AG04449 (cell line): ENCODE measurements at regions not wholly inside any gene's neighbourhood (a gene's known extent, or its start where the extent isn't known, plus 50 kb on each side); places are given as distances from the start of the nearest gene placed in this dataset.
"Not testable (repeated sequence)": the region's sequence is repeated elsewhere in the genome, so short reads cannot be mapped to it uniquely, and the experiment has no call there.

Experiments used
- CTCF ChIA-PET: fragments of 350-600 bp; formaldehyde crosslinking; extraction: SDS; loops from one replicate; lab custom pipeline; 2021; ENCODE audit warnings: antibody characterized with exemption; lab: Yijun Ruan, JAX
- POLR2A ChIA-PET: fragments of 400-600, 350-600 bp; formaldehyde crosslinking; extraction: SDS; loops from one replicate; lab custom pipeline; 2020; ENCODE audit warnings: antibody characterized with exemption, inconsistent platforms; lab: Yijun Ruan, JAX
- DNase-seq: peaks from one replicate; pipeline ENCODE4 v3.0.0-alpha.2; 2010; ENCODE audit warnings: low read depth, low spot score
- H3K4me3 ChIP-seq: 2 replicates; pipeline ENCODE4 v1.5.1; 2011; ENCODE audit warnings: low read depth, mild to moderate bottlenecking, control low read depth, low read length
- TF ChIP-seq, protein P1 (sequence below): IDR thresholded peaks from one replicate; pipeline ENCODE4 v1.5.1; 2011; ENCODE audit warnings: mild to moderate bottlenecking, moderate library complexity, low read length, control low read depth, inconsistent platforms; ENCODE audit not compliant: insufficient read depth; ENCODE audit errors: missing control alignments

DNA sequence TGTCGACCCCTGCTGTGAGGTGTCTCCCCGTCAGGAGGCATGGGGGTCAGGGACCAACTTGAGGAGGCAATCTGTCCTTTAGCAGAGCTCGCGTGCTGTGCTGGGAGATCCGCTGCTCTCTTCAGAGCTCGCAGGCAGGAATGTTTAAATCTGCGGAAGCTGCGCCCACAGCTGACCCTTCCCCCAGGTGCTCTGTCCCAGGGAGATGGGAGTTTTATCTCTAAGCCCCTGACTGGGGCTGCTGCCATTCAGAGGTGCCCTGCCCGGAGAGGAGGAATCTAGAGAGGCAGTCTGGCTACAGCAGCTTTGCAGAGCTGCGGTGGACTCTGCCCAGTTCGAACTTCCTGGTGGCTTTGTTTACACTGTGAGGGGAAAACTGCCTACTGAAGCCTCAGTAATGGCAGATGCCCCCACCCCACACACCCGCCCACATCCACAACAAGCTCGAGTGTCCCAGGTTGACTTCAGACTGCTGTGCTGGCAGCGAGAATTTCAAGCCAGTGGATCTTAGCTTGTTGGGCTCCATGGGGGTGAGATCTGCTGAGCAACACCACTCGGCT, 133.1 kb downstream of the CENPC start:
- POLR2A ChIA-PET, H3K4me3 ChIP-seq, DNase-seq: not testable (repeated sequence)
- CTCF ChIA-PET, result interaction anchor here (0.9 kb wide), 1 partner anchor 19 kb away, joined by 5 read pairs; no protein-coding TSS in a partner anchor

DNA sequence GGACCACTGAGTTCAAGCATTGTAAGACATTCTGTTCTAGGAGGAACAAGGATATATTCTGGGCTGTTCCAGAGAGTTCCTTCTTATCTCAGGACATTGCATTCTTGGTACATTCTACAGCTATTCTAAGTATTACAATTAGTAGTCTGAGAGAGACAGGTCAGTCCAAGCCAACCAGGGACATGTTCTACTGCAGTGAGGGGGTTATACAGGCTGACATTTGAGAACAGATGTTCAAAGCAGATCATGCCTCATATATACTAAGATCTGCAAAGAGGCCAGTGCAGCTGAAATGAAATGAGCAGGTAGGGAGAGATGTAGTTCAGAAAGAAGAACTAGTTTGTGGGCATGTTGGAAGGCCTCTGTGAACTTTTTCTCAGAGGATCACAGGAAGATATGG, 142.0 kb downstream of the CENPC start:
- no peak overlapping the region for H3K4me3 ChIP-seq
- CTCF ChIA-PET, result interaction anchor here (1.4 kb wide), 1 partner anchor 10 kb away, joined by 4 read pairs; no protein-coding TSS in a partner anchor
- TF ChIP-seq, protein P1, sequence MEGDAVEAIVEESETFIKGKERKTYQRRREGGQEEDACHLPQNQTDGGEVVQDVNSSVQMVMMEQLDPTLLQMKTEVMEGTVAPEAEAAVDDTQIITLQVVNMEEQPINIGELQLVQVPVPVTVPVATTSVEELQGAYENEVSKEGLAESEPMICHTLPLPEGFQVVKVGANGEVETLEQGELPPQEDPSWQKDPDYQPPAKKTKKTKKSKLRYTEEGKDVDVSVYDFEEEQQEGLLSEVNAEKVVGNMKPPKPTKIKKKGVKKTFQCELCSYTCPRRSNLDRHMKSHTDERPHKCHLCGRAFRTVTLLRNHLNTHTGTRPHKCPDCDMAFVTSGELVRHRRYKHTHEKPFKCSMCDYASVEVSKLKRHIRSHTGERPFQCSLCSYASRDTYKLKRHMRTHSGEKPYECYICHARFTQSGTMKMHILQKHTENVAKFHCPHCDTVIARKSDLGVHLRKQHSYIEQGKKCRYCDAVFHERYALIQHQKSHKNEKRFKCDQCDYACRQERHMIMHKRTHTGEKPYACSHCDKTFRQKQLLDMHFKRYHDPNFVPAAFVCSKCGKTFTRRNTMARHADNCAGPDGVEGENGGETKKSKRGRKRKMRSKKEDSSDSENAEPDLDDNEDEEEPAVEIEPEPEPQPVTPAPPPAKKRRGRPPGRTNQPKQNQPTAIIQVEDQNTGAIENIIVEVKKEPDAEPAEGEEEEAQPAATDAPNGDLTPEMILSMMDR, result no peak
- POLR2A ChIA-PET, result no interaction called here
- DNase-seq, result no peak

DNA sequence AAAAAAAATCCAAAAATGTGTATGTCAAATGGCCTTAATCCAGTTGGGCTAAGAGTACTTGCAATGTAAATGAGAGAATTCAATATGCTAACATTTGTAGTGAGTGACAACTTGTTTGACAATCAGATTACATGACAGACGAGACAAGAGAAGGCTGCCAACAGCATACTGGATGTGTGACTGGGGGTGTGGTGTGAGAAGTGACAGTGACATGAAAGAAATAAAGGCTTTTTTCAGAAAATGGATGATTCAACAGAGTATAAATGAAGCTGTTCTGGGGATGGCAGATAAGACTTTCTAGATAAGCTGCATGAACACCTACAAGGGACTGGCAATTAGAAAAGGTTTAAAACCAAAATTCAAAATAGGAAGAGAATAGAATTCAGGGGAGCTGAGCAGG, 143.4 kb downstream of the CENPC start:
- H3K4me3 ChIP-seq, result no peak overlapping the region
- ChIA-PET CTCF (interaction anchor here (0.8 to 1.4 kb wide), 2 partner anchors 9 to 12 kb away, joined by 3 to 4 read pairs; no protein-coding TSS in a partner anchor), POLR2A (no interaction called here)
- TF ChIP-seq, protein P1, result no peak
- DNase-seq, result no peak

DNA sequence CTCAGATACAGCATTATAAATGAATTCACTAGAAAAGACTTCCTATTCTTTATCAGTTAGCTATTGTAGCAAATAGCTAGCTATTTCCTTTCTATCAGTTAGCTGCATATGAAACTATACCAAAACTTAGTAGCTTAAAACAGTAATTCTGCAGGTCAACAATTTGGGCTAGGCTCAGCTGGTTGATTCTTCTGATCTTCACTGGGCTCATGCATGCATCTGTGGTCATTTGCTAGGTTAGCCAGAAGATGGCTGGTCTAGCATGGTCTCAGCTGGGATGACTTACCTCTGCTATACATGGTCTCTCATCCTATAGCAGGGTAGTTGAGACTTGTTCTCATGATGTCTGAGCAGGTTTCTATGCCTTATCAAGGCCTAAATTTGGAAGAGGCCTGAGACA, 147.4 kb downstream of the CENPC start:
- TF ChIP-seq, protein P1, result no peak
- ChIA-PET POLR2A (no interaction called here), CTCF (no interaction called here)
- H3K4me3 ChIP-seq, result no peak overlapping the region
- no peak for DNase-seq

- DNase-seq, result no peak
- H3K4me3 ChIP-seq, result no peak overlapping the region
- TF ChIP-seq, protein P1, result no peak
- CTCF ChIA-PET, result interaction anchor here (0.6 to 1.1 kb wide), 2 partner anchors 70 to 779 kb away, joined by 3 read pairs; no protein-coding TSS in a partner anchor
- POLR2A ChIA-PET, result no interaction called here
Observed at GRCh38 chr4:67397031-67397430, 148.3 kb downstream of the CENPC start.

- ChIA-PET CTCF (interaction anchor here (1.1 to 1.3 kb wide), 3 partner anchors 9 to 69 kb away, joined by 3 to 4 read pairs (median 3); no protein-coding TSS in a partner anchor), POLR2A (interaction anchor here (0.8 kb wide), 1 partner anchor 41 kb away, joined by 3 read pairs; no protein-coding TSS in a partner anchor)
- no peak for DNase-seq
- no peak overlapping the region for H3K4me3 ChIP-seq
- TF ChIP-seq, protein P1, result no peak
Observed at GRCh38 chr4:67396008-67396407, 149.3 kb downstream of the CENPC start.
